Glomerular visceral epithelial cell (primary cell): ENCODE measurements at regions not wholly inside any gene's neighbourhood (a gene's known extent, or its start where the extent isn't known, plus 50 kb on each side); places are given as distances from the start of the nearest gene placed in this dataset.
"Not testable (repeated sequence)": the region's sequence is repeated elsewhere in the genome, so short reads cannot be mapped to it uniquely, and the experiment has no call there.

Source experiments
- DNase-seq: peaks from one replicate; pipeline ENCODE4 v3.0.0-alpha.2; 2016; ENCODE audit errors: extremely low spot score

GRCh38 chr13:33659894-33660293 is 158.1 kb upstream of the RFC3 start:
- DNase-seq, result no peak

GRCh38 chr13:33662392-33662791 is 155.6 kb upstream of the RFC3 start:
- no peak for DNase-seq

GRCh38 chr13:33665626-33666175 is 152.2 kb upstream of the RFC3 start:
- DNase-seq, result no peak

- no peak for DNase-seq
Observed at GRCh38 chr13:33671560-33671959, 146.4 kb upstream of the RFC3 start.

GRCh38 chr13:33672022-33672421 is 145.9 kb upstream of the RFC3 start:
- not testable (repeated sequence) for DNase-seq

GRCh38 chr13:33676045-33676989 is 141.6 kb upstream of the RFC3 start:
- DNase-seq, result peak; percentile 48

- no peak for DNase-seq
Observed at GRCh38 chr13:33677215-33677614, 140.7 kb upstream of the RFC3 start.

- no peak for DNase-seq
Observed at GRCh38 chr13:33678084-33678483, 139.9 kb upstream of the RFC3 start.

GRCh38 chr13:33678906-33679657 is 138.9 kb upstream of the RFC3 start:
- peak; percentile 87 for DNase-seq

- DNase-seq, result no peak
Observed at GRCh38 chr13:33679658-33680012, 138.3 kb upstream of the RFC3 start.

- no peak for DNase-seq
Observed at GRCh38 chr13:33682020-33682564, 135.9 kb upstream of the RFC3 start.

GRCh38 chr13:33682646-33683045 is 135.3 kb upstream of the RFC3 start:
- not testable (repeated sequence) for DNase-seq

- no peak for DNase-seq
Observed at GRCh38 chr13:33683376-33683775, 134.6 kb upstream of the RFC3 start.

GRCh38 chr13:33684874-33685273 is 133.1 kb upstream of the RFC3 start:
- DNase-seq, result no peak

- no peak for DNase-seq
Observed at GRCh38 chr13:33686772-33687480, 131.0 kb upstream of the RFC3 start.

- DNase-seq, result no peak
Observed at GRCh38 chr13:33690354-33690753, 127.6 kb upstream of the RFC3 start.

- DNase-seq, result no peak
Observed at GRCh38 chr13:33691980-33692379, 126.0 kb upstream of the RFC3 start.

- no peak for DNase-seq
Observed at GRCh38 chr13:33692531-33692930, 125.4 kb upstream of the RFC3 start.

- no peak for DNase-seq
Observed at GRCh38 chr13:33694546-33694945, 123.4 kb upstream of the RFC3 start.

GRCh38 chr13:33696530-33696929 is 121.4 kb upstream of the RFC3 start:
- DNase-seq, result no peak

- no peak for DNase-seq
Observed at GRCh38 chr13:33697926-33698325, 120.0 kb upstream of the RFC3 start.

- DNase-seq, result no peak
Observed at GRCh38 chr13:33707449-33707848, 110.5 kb upstream of the RFC3 start.
